CD14-positive monocyte (primary cell): ENCODE measurements at regions not wholly inside any gene's neighbourhood (a gene's known extent, or its start where the extent isn't known, plus 50 kb on each side); places are given as distances from the start of the nearest gene placed in this dataset.

ENCODE experiments used
- DNase-seq, 3 donors: peaks; one replicate each; pipeline ENCODE4 v3.0.0-alpha.2; 2011 to 2022
- H2AFZ ChIP-seq: 2 replicates; pipeline ENCODE4 v1.6.0; 2012; ENCODE audit warnings: mild to moderate bottlenecking, low read depth, low read length, inconsistent platforms; ENCODE audit not compliant: insufficient read depth, poor library complexity, severe bottlenecking
- H3K27ac ChIP-seq, 2 donors: 1 replicate in 1 of 2; 2 replicates in 1 of 2; pipeline ENCODE4 v1.5.1; 2012 to 2013; ENCODE audit warnings: low read length in 2 of 2, control low read depth in 1 of 2, inconsistent platforms in 1 of 2, low read depth in 1 of 2, mild to moderate bottlenecking in 1 of 2
- H3K27me3 ChIP-seq, 2 donors: one replicate each; pipeline versions ENCODE4 v1.6.0 to v1.6.1; 2011 to 2013; ENCODE audit warnings: low read length in 2 of 2; ENCODE audit not compliant: control insufficient read depth in 2 of 2, insufficient read depth in 2 of 2
- H3K36me3 ChIP-seq, 2 donors: replicated peaks in 1 of 2; 1 replicate in 1 of 2; 2 replicates in 1 of 2; pipeline versions ENCODE4 v1.5.1 to v1.6.1; 2012 to 2013; ENCODE audit warnings: low read length in 2 of 2, control low read depth in 1 of 2, inconsistent platforms in 1 of 2, mild to moderate bottlenecking in 1 of 2; ENCODE audit not compliant: insufficient read depth in 2 of 2, control insufficient read depth in 1 of 2
- H3K4me1 ChIP-seq, 2 donors: 1 replicate in 1 of 2; 2 replicates in 1 of 2; pipeline versions ENCODE4 v1.5.1 to v1.6.1; 2012 to 2013; ENCODE audit warnings: low read length in 2 of 2, control low read depth in 1 of 2, inconsistent platforms in 1 of 2, mild to moderate bottlenecking in 1 of 2, moderate library complexity in 1 of 2; ENCODE audit not compliant: insufficient read depth in 2 of 2, control insufficient read depth in 1 of 2
- H3K4me2 ChIP-seq: replicated peaks from 2 replicates; pipeline ENCODE3; 2012; ENCODE audit warnings: low read length, moderate library complexity, mild to moderate bottlenecking; ENCODE audit not compliant: poor library complexity, severe bottlenecking; ENCODE audit errors: extremely low read depth
- H3K4me3 ChIP-seq, 3 experiments: fragments of 200-600 bp in 1 of 3; sonication (generic) in 1 of 3; replicated peaks in 1 of 3; 1 replicate in 2 of 3; 2 replicates in 1 of 3; pipeline ENCODE4 v1.5.1; 2011 to 2013; ENCODE audit warnings: low read length in 3 of 3, mild to moderate bottlenecking in 3 of 3, control low read depth in 2 of 3, low read depth in 2 of 3, inconsistent platforms in 1 of 3, moderate library complexity in 1 of 3
- H3K79me2 ChIP-seq: 2 replicates; pipeline ENCODE4 v1.6.0; 2012; ENCODE audit warnings: mild to moderate bottlenecking, control low read depth, inconsistent platforms, low read length, moderate library complexity; ENCODE audit not compliant: insufficient read depth
- H3K9ac ChIP-seq: 2 replicates; pipeline ENCODE4 v1.6.0; 2017; ENCODE audit warnings: low read length, mild to moderate bottlenecking; ENCODE audit not compliant: insufficient read depth, poor library complexity, severe bottlenecking
- H3K9me3 ChIP-seq, 2 donors: replicated peaks in 1 of 2; 1 replicate in 1 of 2; 2 replicates in 1 of 2; pipeline versions ENCODE4 v1.5.1 to v1.6.1; 2012 to 2013; ENCODE audit warnings: low read length in 2 of 2, control low read depth in 1 of 2; ENCODE audit not compliant: control insufficient read depth in 1 of 2, insufficient read depth in 1 of 2
- H4K20me1 ChIP-seq: 2 replicates; pipeline ENCODE4 v1.6.0; 2012; ENCODE audit warnings: mild to moderate bottlenecking, low read length, control low read depth, moderate library complexity; ENCODE audit not compliant: insufficient read depth
- H3K27ac Mint-ChIP-seq, 7 donors: one replicate each; pipeline ENCODE4 v1.8.0; 2020; ENCODE audit warnings: mild to moderate bottlenecking in 7 of 7, mixed read lengths in 7 of 7, moderate library complexity in 6 of 7, inconsistent platforms in 2 of 7
- H3K27me3 Mint-ChIP-seq, 3 donors: one replicate each; pipeline ENCODE4 v1.8.0; 2021 to 2022; ENCODE audit warnings: low read depth in 3 of 3, mild to moderate bottlenecking in 3 of 3, mixed read lengths in 3 of 3, moderate library complexity in 3 of 3, inconsistent platforms in 1 of 3
- H3K36me3 Mint-ChIP-seq, 2 donors: one replicate each; pipeline ENCODE4 v1.8.0; 2020; ENCODE audit warnings: mixed read lengths in 2 of 2, inconsistent platforms in 1 of 2, mild to moderate bottlenecking in 1 of 2
- H3K4me1 Mint-ChIP-seq: one replicate; pipeline ENCODE4 v1.8.0; 2020; ENCODE audit warnings: mild to moderate bottlenecking, mixed read lengths
- H3K4me3 Mint-ChIP-seq, 2 donors: one replicate each; pipeline ENCODE4 v1.8.0; 2020; ENCODE audit warnings: mild to moderate bottlenecking in 2 of 2, mixed read lengths in 2 of 2, moderate library complexity in 1 of 2
- H3K9me3 Mint-ChIP-seq, 7 donors: one replicate each; pipeline ENCODE4 v1.8.0; 2020 to 2022; ENCODE audit warnings: mixed read lengths in 7 of 7, mild to moderate bottlenecking in 6 of 7, moderate library complexity in 6 of 7, inconsistent platforms in 2 of 7
- WGBS: methylation state at CpG from one replicate; pipeline ENCODE4 v1.1.5; 2013; ENCODE audit warnings: missing lambda C conversion rate; ENCODE audit not compliant: insufficient coverage; 5-methylcytosine and 5-hydroxymethylcytosine counted together
- intact Hi-C, 2 donors: fragments of 100-400 bp; cut with micrococcal nuclease; formaldehyde crosslinking; loops; one replicate each; pipeline versions ENCODE4 v1.15.0 to v1.15.1; 2023
- TF ChIP-seq, protein P1 (sequence below): fragments of 200-600 bp; IDR thresholded peaks from one replicate; pipeline ENCODE4 v1.8.0; 2022; ENCODE audit warnings: antibody characterized with exemption, mild to moderate bottlenecking

DNA sequence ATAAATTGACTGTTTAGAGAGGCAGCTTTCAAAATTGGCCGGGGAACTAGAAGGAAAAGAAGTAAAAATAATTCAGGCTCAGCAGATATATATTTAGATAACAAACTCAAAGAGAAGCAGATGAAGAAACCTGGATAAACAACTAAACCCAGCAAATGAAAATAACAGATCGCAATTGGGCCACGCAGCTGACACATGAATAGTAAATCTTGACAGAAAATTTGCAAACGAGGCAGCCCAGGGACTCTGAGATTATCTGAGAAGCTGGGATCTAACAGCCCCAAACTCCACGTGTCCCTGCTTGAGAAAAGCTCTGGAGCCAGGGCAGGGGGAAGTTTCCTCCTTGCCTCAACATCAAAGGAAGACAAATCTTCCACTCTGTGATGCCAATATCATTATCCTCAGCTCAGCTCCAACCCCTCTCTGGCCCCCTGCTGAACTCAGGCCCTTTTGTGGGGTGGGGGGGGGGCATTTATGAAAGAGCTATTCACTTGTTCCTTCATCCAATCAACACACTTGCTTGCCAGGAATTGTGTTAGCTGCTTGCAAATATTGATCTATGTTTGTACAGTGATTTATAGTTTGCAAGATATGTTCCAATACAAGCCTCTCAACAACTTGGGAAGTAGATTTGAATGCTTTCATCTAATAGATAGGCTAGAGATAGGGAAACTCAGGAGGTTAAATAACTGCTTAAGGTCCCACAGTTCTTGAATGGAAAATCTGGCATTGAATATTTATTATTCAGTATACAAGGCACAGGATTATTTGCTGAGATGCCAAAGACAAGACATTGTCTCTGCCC lies 72.5 kb upstream of the C11orf87 start:
- Mint-ChIP-seq H3K27me3 (no peaks in the 10 kb centered on the region), H3K9me3 (peaks cover 0 to 13% (median 5%) of the 10 kb centered on the region in 7 donors), H3K36me3 (no peaks in the 10 kb centered on the region), H3K4me3 (no peak overlapping the region), H3K4me1 (no peaks in the 10 kb centered on the region), H3K27ac (no peak overlapping the region)
- Histone ChIP-seq H3K4me1 (no peaks in the 10 kb centered on the region), H3K9me3 (no peaks in the 10 kb centered on the region), H3K9ac (no peak overlapping the region), H3K27me3 (no peaks in the 10 kb centered on the region), H4K20me1 (no peaks in the 10 kb centered on the region), H3K4me3 (no peak overlapping the region), H3K27ac (no peak overlapping the region), H2AFZ (no peak overlapping the region), H3K79me2 (no peaks in the 10 kb centered on the region), H3K36me3 (no peaks in the 10 kb centered on the region), H3K4me2 (no peak overlapping the region)
- intact Hi-C loops: no loop called here
- TF ChIP-seq, protein P1, sequence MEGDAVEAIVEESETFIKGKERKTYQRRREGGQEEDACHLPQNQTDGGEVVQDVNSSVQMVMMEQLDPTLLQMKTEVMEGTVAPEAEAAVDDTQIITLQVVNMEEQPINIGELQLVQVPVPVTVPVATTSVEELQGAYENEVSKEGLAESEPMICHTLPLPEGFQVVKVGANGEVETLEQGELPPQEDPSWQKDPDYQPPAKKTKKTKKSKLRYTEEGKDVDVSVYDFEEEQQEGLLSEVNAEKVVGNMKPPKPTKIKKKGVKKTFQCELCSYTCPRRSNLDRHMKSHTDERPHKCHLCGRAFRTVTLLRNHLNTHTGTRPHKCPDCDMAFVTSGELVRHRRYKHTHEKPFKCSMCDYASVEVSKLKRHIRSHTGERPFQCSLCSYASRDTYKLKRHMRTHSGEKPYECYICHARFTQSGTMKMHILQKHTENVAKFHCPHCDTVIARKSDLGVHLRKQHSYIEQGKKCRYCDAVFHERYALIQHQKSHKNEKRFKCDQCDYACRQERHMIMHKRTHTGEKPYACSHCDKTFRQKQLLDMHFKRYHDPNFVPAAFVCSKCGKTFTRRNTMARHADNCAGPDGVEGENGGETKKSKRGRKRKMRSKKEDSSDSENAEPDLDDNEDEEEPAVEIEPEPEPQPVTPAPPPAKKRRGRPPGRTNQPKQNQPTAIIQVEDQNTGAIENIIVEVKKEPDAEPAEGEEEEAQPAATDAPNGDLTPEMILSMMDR: no peak
- no peak for DNase-seq
- WGBS: no CpG with 5 or more reads among the region's 5 CpGs

DNA sequence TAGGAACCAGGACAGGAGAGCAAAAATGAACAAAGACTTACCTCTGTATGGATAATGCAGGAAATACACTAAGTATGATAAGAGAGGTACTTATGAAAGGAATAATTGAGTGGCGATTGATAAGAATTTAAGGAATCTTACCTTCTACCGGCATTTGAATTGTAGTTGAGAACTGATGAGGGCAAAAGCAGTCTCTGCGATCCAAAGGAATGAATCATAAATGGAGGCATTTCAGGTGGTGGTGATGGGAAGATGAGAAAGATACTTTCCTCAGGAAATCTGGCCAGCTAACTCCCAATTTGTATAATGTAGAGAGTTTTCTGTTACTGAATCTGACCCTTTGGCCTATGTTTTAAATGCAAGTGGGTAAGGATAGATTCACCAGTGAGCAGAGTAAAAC lies 71.9 kb upstream of the C11orf87 start:
- DNase-seq: no peak
- intact Hi-C loops: no loop called here
- Histone ChIP-seq H2AFZ (no peak overlapping the region), H3K4me2 (no peak overlapping the region), H3K4me1 (no peaks in the 10 kb centered on the region), H3K36me3 (no peaks in the 10 kb centered on the region), H3K9ac (no peak overlapping the region), H3K27ac (no peak overlapping the region), H3K4me3 (no peak overlapping the region), H4K20me1 (no peaks in the 10 kb centered on the region), H3K27me3 (no peaks in the 10 kb centered on the region), H3K9me3 (no peaks in the 10 kb centered on the region), H3K79me2 (no peaks in the 10 kb centered on the region)
- TF ChIP-seq, protein P1: no peak
- Mint-ChIP-seq H3K27me3 (no peaks in the 10 kb centered on the region), H3K4me1 (no peaks in the 10 kb centered on the region), H3K9me3 (peaks cover 0 to 13% (median 4%) of the 10 kb centered on the region in 7 donors), H3K36me3 (no peaks in the 10 kb centered on the region), H3K27ac (no peak overlapping the region), H3K4me3 (no peak overlapping the region)
- no CpG with 5 or more reads among the region's 3 CpGs for WGBS
